Testis (tissue), 2 donors: ENCODE measurements at regions not wholly inside any gene's neighbourhood (a gene's known extent, or its start where the extent isn't known, plus 50 kb on each side); places are given as distances from the start of the nearest gene placed in this dataset.

Experiments
- POLR2A ChIP-seq: fragments of 450-650 bp; IDR thresholded peaks from one replicate; pipeline ENCODE4 v1.6.1; 2017; ENCODE audit warnings: antibody characterized with exemption, mild to moderate bottlenecking, moderate library complexity
- TF ChIP-seq, protein P1 (sequence below), 3 experiments: fragments of 450-650 bp in 2 of 3; fragments of 200-600 bp in 1 of 3; sonication (generic) in 1 of 3; IDR thresholded peaks; one replicate each; pipeline ENCODE4 v1.5.1; 2016 to 2019; ENCODE audit warnings: antibody characterized with exemption in 3 of 3, mild to moderate bottlenecking in 2 of 3, moderate library complexity in 1 of 3

DNA sequence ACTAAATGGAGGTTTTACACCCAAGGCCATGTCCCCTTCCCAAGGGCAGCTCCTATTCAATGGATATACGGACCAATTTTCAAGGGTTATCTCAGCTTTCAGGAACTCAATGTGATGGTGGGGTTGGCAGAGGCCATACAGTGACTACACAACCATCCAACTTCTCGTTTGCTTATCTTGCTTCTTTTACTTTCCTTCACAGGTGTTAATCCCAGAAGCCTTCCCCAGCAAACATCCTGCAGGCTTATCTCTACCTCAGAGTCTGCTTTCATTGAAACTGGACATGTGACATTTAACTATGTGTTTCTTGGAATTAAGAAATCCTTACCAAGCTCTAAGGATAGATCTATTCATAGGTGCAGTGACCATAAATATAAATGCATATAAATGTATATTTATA lies 443.8 kb upstream of the CDH20 start:
- TF ChIP-seq, protein P1, sequence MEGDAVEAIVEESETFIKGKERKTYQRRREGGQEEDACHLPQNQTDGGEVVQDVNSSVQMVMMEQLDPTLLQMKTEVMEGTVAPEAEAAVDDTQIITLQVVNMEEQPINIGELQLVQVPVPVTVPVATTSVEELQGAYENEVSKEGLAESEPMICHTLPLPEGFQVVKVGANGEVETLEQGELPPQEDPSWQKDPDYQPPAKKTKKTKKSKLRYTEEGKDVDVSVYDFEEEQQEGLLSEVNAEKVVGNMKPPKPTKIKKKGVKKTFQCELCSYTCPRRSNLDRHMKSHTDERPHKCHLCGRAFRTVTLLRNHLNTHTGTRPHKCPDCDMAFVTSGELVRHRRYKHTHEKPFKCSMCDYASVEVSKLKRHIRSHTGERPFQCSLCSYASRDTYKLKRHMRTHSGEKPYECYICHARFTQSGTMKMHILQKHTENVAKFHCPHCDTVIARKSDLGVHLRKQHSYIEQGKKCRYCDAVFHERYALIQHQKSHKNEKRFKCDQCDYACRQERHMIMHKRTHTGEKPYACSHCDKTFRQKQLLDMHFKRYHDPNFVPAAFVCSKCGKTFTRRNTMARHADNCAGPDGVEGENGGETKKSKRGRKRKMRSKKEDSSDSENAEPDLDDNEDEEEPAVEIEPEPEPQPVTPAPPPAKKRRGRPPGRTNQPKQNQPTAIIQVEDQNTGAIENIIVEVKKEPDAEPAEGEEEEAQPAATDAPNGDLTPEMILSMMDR (IDR thresholded peaks at IDR 0.05): no peak
- TF ChIP-seq POLR2A: no peak
